Left renal cortex interstitium (tissue), 4 donors: ENCODE measurements at regions not wholly inside any gene's neighbourhood (a gene's known extent, or its start where the extent isn't known, plus 50 kb on each side); places are given as distances from the start of the nearest gene placed in this dataset.

Source experiments
- DNase-seq, 4 donors: peaks; one replicate each; pipeline ENCODE4 v3.0.0-alpha.2; 2013; ENCODE audit warnings: low read depth in 4 of 4, low spot score in 2 of 4, missing footprints in 1 of 4

DNA sequence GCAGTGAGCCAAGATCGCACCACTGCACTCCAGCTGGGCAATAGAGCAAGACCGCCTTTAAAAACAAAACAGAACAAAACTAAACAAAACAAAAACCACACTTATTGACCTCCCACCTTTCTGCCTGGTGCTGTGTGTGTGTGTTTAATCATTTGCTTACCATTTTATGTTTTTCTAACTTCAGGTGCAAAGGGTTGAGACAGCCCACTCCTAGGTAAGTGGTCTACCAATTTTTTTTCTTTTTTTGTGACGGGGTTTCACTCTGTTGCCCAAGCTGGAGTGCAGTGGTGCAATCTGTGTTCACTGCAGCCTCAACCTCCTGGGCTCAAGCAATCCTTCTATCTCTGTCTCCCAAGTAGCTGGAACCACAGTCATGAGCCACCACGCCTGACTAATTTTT lies 65.8 kb downstream of the SALL1 start:
- no peak for DNase-seq

GRCh38 chr16:51084074-51084928 lies 66.8 kb downstream of the SALL1 start:
- DNase-seq: no peak

DNA sequence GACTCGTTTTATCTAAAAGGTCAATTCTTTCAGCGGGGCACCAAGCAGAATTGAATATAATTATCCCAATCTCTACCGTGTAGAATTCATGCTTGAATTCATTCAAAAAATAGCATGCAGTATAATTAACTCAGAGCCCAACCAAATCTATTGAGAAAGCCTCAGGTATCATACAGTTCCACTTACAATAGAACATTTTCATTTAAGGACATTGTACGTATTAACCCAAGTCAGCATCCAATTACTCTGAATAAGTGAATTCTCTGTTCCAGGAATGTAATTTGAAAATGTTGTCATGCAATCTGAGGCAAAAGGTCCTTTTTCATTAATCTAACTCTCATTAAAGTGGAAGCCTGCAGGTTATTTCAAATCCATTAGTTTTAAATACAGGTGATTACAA lies 78.5 kb downstream of the SALL1 start:
- DNase-seq: no peak

DNA sequence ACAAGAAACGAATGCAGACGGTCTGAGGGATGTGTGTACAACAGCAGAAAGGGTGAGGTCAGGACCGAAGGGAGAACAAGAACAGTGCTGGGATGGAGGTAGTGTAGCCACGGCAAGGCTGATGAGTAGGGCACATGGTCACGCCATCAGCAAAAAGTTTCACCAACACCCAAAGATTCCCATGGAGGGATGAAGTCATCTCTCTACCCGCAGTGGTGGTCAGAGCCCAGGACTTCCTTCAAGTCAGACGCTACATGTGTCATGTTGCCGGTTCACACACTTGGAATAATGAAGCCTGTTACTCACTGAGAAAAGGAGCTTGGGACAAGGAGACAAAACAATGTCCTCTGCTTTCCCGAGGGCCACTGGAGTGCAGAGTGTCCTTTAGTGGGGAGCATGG lies 79.7 kb downstream of the SALL1 start:
- DNase-seq: no peak

- no peak for DNase-seq
Measured at GRCh38 chr16:51067352-51067751, 83.7 kb downstream of the SALL1 start.

- no peak for DNase-seq
Measured at GRCh38 chr16:51062039-51062438, 89.0 kb downstream of the SALL1 start.

GRCh38 chr16:51061328-51061727 lies 89.7 kb downstream of the SALL1 start:
- no peak for DNase-seq

- DNase-seq: no peak
Measured at GRCh38 chr16:51057969-51058337, 93.1 kb downstream of the SALL1 start.

DNA sequence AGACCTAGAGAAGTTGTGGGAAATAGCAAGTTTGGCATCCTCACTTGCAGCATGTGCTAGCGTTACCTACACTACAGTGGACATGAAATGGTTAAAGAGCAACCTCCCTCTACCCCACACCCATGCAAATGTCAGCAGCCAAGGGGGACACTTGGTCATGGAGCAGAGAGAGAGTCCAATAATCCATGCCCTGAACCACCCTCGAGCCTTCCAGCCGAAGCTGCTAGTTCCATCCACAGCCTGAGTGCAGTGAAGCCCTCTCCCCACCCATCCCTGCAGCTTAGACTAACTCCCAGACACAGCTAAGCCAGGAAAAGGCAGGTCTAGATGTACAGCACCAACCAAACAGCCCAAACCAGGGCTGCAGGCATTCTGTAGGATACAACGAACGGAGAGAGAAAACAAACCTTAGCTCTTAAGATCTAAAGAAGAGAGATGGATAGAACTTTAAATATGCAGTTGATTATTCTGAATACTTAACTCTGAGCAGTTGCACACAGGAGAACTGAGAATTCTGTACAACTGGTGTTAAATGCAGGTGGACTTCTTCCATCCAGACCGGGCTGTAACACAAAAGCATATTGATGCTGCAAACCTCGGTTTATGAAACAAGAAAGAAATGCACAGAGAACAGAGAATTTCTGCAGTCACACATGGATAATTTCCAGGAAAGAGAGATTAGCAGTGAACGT lies 93.8 kb downstream of the SALL1 start:
- DNase-seq: no peak

- DNase-seq: no peak
Measured at GRCh38 chr16:51056331-51056730, 94.7 kb downstream of the SALL1 start.

- DNase-seq: no peak
Measured at GRCh38 chr16:51055434-51055833, 95.6 kb downstream of the SALL1 start.

DNA sequence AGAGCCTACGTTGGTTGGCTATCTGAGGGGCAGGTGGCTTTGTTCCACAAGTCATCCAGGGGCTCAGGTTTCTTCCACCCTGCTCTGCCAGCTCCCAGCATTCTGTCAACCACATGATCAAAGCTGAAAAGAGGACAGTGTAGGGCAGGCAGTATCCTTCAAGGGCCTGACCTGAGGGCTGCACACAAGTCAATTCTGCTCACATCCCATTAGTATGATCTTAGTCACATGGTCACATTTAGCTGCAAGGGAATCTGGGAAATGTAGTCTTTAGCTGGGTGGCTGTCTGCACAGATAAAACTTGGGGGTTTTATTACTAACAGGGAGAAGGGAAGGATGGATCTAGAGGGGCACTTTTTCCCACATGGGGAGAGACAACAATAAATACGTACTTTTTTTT lies 97.3 kb downstream of the SALL1 start:
- DNase-seq: no peak

GRCh38 chr16:51051671-51052070 lies 99.4 kb downstream of the SALL1 start:
- DNase-seq: no peak

DNA sequence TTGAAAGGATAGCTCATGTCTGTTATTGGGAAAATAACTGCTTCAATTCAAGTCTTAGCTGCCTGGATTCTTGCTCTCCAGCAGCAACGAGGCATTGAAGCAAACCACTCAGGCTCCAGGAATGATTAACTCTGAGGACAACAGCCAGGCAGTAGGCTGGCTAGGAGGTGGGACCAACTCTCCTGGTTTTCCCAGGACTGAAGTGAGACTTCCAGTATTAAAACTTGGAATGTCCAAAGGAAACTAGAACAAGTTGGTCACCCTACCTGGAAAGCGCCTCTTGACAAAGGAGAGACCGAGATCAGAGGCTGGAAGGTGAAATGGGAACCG lies 100.7 kb downstream of the SALL1 start:
- DNase-seq: peak in 2 of 4 donors; percentile 21 to 39

DNA sequence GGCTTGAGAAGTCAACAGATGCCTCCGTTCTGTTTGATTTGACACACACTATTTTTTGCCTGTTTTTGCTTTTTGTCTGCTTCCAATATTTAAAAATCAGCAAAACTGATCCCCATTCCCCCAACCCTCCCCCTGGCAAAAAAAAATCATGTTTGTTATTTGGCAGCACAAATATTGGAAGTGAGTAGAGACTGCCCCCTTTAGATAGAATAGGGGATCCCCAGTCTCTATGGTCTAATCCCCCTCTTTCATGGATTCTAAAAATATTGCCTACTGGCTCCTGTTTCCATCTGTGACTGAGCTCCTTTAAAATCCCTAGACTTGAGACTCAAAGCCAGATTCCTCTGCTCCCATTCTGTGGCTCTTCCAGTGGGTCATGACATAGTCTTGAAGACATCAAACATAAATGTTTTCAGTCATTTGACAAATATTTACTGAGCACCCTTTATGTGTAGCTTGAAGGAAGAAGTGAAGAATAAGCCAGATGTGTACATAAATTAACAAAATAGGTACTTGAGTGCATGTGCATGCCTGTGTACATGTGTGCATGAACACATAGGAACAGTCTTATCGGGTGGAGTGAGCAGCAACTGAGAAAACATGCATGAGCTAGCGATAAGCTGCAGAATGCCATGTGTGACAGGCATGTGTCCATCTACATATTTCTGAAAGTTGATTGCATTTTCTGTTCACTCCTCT lies 101.2 kb downstream of the SALL1 start:
- no peak for DNase-seq

DNA sequence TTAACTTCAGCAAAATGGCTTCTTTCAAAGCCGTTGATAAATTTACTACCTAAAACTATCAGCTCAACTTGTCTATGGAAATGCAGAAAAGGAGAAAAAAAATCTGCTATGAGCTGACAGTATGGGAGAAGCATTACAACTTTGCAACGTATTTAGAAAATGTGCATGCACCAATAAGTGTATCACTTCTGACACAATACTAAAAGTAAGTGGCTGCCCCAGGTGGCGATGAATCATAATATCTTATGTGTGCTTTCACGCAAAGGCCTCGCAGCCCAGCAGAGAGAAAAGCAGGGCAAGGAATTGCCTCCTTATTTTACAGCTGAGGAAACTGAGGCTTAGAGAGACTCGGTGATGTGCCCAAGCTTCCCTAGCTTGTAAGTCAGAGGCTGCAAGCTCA lies 101.8 kb downstream of the SALL1 start:
- no peak for DNase-seq

DNA sequence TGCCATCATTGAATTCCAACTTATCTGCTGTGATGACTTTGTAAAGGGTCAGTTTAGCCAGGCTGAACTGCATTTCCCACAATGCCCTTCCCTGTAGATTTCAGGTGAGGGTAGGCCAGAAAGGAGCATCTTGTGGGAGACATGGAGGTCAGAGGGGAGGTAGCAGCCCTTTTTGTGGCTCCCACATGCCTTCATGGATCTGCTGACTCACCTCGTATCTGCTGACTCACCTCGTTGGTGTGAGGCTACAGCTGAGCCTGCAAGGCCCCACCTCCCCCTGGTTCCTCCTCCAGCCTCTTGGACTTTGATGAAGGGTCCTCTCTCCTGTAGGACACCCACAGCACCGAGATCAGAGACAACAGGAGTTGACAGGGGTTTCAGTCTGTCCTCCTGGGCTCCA lies 102.5 kb downstream of the SALL1 start:
- no peak for DNase-seq

DNA sequence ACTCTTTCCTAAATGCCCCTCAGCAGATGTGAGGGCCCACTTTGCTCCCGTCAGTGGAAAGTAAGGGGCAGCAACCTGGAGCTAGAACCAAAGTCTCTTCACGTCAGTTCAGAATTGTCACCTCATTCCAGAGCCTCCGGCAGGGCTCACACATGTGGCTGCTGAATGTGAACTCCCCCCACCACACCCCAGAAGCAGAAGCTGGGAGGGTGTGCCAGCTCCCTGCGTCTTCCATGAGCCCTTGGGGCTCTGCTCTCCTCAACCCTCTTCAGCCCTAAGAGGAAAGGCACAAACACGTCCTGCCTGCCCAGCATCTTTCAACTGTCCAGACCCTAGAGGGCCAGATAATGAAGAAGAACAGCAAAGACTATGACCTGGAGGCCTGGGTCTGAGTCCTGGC lies 105.3 kb downstream of the SALL1 start:
- no peak for DNase-seq

DNA sequence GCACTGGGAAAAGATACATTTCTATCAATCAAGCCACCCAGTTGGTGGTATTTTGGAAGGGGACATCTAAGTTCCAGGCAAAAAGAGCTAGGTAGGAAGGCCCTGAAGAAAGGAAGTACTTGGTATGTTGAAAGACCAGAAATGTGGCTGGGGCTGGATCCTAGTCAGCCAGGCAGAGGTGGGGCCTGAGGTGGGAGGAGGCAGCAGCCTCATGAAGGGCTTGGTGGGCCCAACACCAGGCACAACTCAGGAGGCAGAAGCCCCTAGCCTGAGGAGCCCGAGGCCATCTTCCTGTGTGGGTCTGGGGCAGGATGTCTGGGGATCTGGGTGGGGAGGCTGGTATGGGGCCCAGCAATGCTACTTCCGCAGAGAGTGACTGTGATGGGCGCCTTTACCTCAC lies 105.9 kb downstream of the SALL1 start:
- no peak for DNase-seq

- no peak for DNase-seq
Measured at GRCh38 chr16:51041546-51041945, 109.5 kb downstream of the SALL1 start.

DNA sequence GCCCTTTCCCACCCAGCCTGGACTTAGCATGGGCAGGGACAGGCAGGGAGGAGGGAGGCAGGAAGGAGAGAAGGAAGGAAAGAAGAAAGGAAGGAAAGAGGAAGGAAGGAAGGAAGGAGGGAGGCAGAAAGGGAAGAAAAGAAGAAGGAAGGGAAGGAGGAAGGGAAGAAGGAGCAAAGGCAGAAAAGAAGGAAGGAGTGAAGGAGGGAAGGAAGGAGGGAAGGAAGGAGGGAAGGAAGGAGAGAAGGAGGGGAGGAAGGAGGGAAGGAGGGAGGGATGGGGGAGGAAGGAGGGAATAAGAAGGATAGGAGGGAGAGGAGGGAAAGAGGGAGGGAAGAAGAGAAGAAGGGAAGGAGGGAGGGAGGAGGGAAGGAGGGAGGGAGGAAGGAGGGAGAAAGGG lies 110.4 kb downstream of the SALL1 start:
- DNase-seq: no peak
